GM12875 (cell line): ENCODE measurements at regions not wholly inside any gene's neighbourhood (a gene's known extent, or its start where the extent isn't known, plus 50 kb on each side); places are given as distances from the start of the nearest gene placed in this dataset.

Experiments used
- H3K4me3 ChIP-seq: one replicate; pipeline ENCODE4 v1.5.1; 2011; ENCODE audit warnings: low read depth, low read length, control low read depth
- CTCF ChIP-seq: IDR thresholded peaks from 2 replicates; pipeline ENCODE4 v1.5.1; 2011; ENCODE audit warnings: low read depth, mild to moderate bottlenecking, control low read depth, inconsistent platforms, low read length, moderate library complexity, borderline replicate concordance; ENCODE audit not compliant: insufficient read depth

GRCh38 chr5:2403296-2403695 lies 348.2 kb downstream of the IRX2 start:
- no peak overlapping the region for H3K4me3 ChIP-seq
- TF ChIP-seq CTCF = no peak

GRCh38 chr5:2399804-2400203 lies 351.7 kb downstream of the IRX2 start:
- no peak for TF ChIP-seq CTCF

GRCh38 chr5:2399096-2399495 lies 352.4 kb downstream of the IRX2 start:
- no peak overlapping the region for H3K4me3 ChIP-seq
- TF ChIP-seq CTCF = no peak

More at GRCh38 chr5:2399804-2400203, 351.7 kb downstream of the IRX2 start:
- H3K4me3 ChIP-seq = no peak overlapping the region

- no peak overlapping the region for H3K4me3 ChIP-seq
- no peak for TF ChIP-seq CTCF
These were observed 357.9 kb downstream of the IRX2 start for GRCh38 chr5:2393556-2393955.

GRCh38 chr5:2391566-2391965 lies 359.9 kb downstream of the IRX2 start:
- no peak for TF ChIP-seq CTCF
- no peak overlapping the region for H3K4me3 ChIP-seq

GRCh38 chr5:2391021-2391420 lies 360.5 kb downstream of the IRX2 start:
- no peak for TF ChIP-seq CTCF

GRCh38 chr5:2388571-2388970 lies 362.9 kb downstream of the IRX2 start:
- no peak for TF ChIP-seq CTCF
- H3K4me3 ChIP-seq = no peak overlapping the region

More at GRCh38 chr5:2391021-2391420, 360.5 kb downstream of the IRX2 start:
- no peak overlapping the region for H3K4me3 ChIP-seq
